ENCODE measurements at regions not wholly inside any gene's neighbourhood (a gene's known extent, or its start where the extent isn't known, plus 50 kb on each side); places are given as distances from the start of the nearest gene placed in this dataset.

GRCh38 chr12:124706363-124706762 is 139.0 kb upstream of the NCOR2 start:
- ChIA-PET CTCF (no interaction called here), POLR2A (no interaction called here)
- no peak overlapping the region for H3K27ac Mint-ChIP-seq (ENCODE audit: unreplicated experiment)
- H3K9me3 Mint-ChIP-seq (ENCODE audit: unreplicated experiment) = no peaks in the 10 kb centered on the region
- no peak for TF ChIP-seq CTCF (IDR thresholded peaks at IDR 0.05; ENCODE audit: insufficient read depth in 1 of 2, low read depth in 1 of 2, low read length in 1 of 2, severe bottlenecking in 1 of 2, unreplicated experiment in 1 of 2)
- Histone ChIP-seq H3K4me3 (ENCODE audit: low read depth, low read length) (no peak overlapping the region), H3K27me3 (replicated peaks; ENCODE audit: control insufficient read depth, insufficient read depth, low read length) (no peaks in the 10 kb centered on the region), H3K9me3 (peaks cover 8% of the 10 kb centered on the region), H3K36me3 (ENCODE audit: control insufficient read depth, insufficient read depth, low read length) (no peaks in the 10 kb centered on the region), H3K4me1 (peaks cover 3% of the 10 kb centered on the region)
- intact Hi-C loops (cut with micrococcal nuclease; ENCODE audit: unreplicated experiment) = no loop called here
- H3K4me3 Mint-ChIP-seq (ENCODE audit: unreplicated experiment) = no peak overlapping the region
- no peaks in the 10 kb centered on the region for H3K4me1 Mint-ChIP-seq (ENCODE audit: low read depth, unreplicated experiment)
- no TSS peak for BruUV-seq (replicated peaks)
- DNase-seq = no peak
- H3K36me3 Mint-ChIP-seq (ENCODE audit: insufficient read depth, unreplicated experiment) = peaks cover 5% of the 10 kb centered on the region
- H3K27me3 Mint-ChIP-seq (ENCODE audit: insufficient read depth, unreplicated experiment) = no peaks in the 10 kb centered on the region

GRCh38 chr12:124705545-124706138 is 138.2 kb upstream of the NCOR2 start:
- Mint-ChIP-seq H3K27ac (ENCODE audit: unreplicated experiment) (no peak overlapping the region), H3K27me3 (ENCODE audit: insufficient read depth, unreplicated experiment) (no peaks in the 10 kb centered on the region), H3K36me3 (ENCODE audit: insufficient read depth, unreplicated experiment) (no peaks in the 10 kb centered on the region), H3K4me1 (ENCODE audit: low read depth, unreplicated experiment) (no peaks in the 10 kb centered on the region), H3K9me3 (ENCODE audit: unreplicated experiment) (no peaks in the 10 kb centered on the region), H3K4me3 (ENCODE audit: unreplicated experiment) (no peak overlapping the region)
- no peak for DNase-seq
- ChIA-PET POLR2A (no interaction called here), CTCF (no interaction called here)
- no TSS peak for BruUV-seq (replicated peaks)
- no peak for TF ChIP-seq CTCF (IDR thresholded peaks at IDR 0.05; ENCODE audit: insufficient read depth in 1 of 2, low read depth in 1 of 2, low read length in 1 of 2, severe bottlenecking in 1 of 2, unreplicated experiment in 1 of 2)
- peaks cover 10% of the 10 kb centered on the region for H3K4me1 ChIP-seq
- H3K27me3 ChIP-seq (replicated peaks; ENCODE audit: control insufficient read depth, insufficient read depth, low read length) = no peaks in the 10 kb centered on the region
- intact Hi-C loops (cut with micrococcal nuclease; ENCODE audit: unreplicated experiment) = no loop called here
- H3K9me3 ChIP-seq = peaks cover 8% of the 10 kb centered on the region
- no peaks in the 10 kb centered on the region; the same call in 1 of the 2 replicates for H3K36me3 ChIP-seq (ENCODE audit: control insufficient read depth, insufficient read depth, low read length)
- H3K4me3 ChIP-seq (ENCODE audit: low read depth, low read length) = no peak overlapping the region

- no peak overlapping the region for H3K27ac Mint-ChIP-seq (ENCODE audit: unreplicated experiment)
- no peaks in the 10 kb centered on the region; the same call in 1 of the 2 replicates for H3K36me3 ChIP-seq (ENCODE audit: control insufficient read depth, insufficient read depth, low read length)
- intact Hi-C loops (cut with micrococcal nuclease; ENCODE audit: unreplicated experiment) = no loop called here
- no peaks in the 10 kb centered on the region for H3K27me3 ChIP-seq (replicated peaks; ENCODE audit: control insufficient read depth, insufficient read depth, low read length)
- peaks cover 15% of the 10 kb centered on the region for H3K4me1 ChIP-seq
- H3K4me3 ChIP-seq (ENCODE audit: low read depth, low read length) = no peak overlapping the region
- TF ChIP-seq CTCF (IDR thresholded peaks at IDR 0.05; ENCODE audit: insufficient read depth in 1 of 2, low read depth in 1 of 2, low read length in 1 of 2, severe bottlenecking in 1 of 2, unreplicated experiment in 1 of 2) = no peak
- no peak overlapping the region for H3K4me3 Mint-ChIP-seq (ENCODE audit: unreplicated experiment)
- H3K9me3 Mint-ChIP-seq (ENCODE audit: unreplicated experiment) = no peaks in the 10 kb centered on the region
- no peaks in the 10 kb centered on the region for H3K27me3 Mint-ChIP-seq (ENCODE audit: insufficient read depth, unreplicated experiment)
- ChIA-PET CTCF (interaction anchor here (1.1 kb wide), 1 partner anchor 22 kb away, joined by 3 read pairs; no protein-coding TSS in a partner anchor), POLR2A (no interaction called here)
- peaks cover 8% of the 10 kb centered on the region for H3K9me3 ChIP-seq
- H3K4me1 Mint-ChIP-seq (ENCODE audit: low read depth, unreplicated experiment) = peaks cover 4% of the 10 kb centered on the region
- peaks cover 2% of the 10 kb centered on the region for H3K36me3 Mint-ChIP-seq (ENCODE audit: insufficient read depth, unreplicated experiment)
- no peak for DNase-seq
- no TSS peak for BruUV-seq (replicated peaks)
These were observed 137.2 kb upstream of the NCOR2 start for GRCh38 chr12:124704619-124705018.
